ENCODE measurements at regions not wholly inside any gene's neighbourhood (a gene's known extent, or its start where the extent isn't known, plus 50 kb on each side); places are given as distances from the start of the nearest gene placed in this dataset.

- TF ChIP-seq, protein P1, sequence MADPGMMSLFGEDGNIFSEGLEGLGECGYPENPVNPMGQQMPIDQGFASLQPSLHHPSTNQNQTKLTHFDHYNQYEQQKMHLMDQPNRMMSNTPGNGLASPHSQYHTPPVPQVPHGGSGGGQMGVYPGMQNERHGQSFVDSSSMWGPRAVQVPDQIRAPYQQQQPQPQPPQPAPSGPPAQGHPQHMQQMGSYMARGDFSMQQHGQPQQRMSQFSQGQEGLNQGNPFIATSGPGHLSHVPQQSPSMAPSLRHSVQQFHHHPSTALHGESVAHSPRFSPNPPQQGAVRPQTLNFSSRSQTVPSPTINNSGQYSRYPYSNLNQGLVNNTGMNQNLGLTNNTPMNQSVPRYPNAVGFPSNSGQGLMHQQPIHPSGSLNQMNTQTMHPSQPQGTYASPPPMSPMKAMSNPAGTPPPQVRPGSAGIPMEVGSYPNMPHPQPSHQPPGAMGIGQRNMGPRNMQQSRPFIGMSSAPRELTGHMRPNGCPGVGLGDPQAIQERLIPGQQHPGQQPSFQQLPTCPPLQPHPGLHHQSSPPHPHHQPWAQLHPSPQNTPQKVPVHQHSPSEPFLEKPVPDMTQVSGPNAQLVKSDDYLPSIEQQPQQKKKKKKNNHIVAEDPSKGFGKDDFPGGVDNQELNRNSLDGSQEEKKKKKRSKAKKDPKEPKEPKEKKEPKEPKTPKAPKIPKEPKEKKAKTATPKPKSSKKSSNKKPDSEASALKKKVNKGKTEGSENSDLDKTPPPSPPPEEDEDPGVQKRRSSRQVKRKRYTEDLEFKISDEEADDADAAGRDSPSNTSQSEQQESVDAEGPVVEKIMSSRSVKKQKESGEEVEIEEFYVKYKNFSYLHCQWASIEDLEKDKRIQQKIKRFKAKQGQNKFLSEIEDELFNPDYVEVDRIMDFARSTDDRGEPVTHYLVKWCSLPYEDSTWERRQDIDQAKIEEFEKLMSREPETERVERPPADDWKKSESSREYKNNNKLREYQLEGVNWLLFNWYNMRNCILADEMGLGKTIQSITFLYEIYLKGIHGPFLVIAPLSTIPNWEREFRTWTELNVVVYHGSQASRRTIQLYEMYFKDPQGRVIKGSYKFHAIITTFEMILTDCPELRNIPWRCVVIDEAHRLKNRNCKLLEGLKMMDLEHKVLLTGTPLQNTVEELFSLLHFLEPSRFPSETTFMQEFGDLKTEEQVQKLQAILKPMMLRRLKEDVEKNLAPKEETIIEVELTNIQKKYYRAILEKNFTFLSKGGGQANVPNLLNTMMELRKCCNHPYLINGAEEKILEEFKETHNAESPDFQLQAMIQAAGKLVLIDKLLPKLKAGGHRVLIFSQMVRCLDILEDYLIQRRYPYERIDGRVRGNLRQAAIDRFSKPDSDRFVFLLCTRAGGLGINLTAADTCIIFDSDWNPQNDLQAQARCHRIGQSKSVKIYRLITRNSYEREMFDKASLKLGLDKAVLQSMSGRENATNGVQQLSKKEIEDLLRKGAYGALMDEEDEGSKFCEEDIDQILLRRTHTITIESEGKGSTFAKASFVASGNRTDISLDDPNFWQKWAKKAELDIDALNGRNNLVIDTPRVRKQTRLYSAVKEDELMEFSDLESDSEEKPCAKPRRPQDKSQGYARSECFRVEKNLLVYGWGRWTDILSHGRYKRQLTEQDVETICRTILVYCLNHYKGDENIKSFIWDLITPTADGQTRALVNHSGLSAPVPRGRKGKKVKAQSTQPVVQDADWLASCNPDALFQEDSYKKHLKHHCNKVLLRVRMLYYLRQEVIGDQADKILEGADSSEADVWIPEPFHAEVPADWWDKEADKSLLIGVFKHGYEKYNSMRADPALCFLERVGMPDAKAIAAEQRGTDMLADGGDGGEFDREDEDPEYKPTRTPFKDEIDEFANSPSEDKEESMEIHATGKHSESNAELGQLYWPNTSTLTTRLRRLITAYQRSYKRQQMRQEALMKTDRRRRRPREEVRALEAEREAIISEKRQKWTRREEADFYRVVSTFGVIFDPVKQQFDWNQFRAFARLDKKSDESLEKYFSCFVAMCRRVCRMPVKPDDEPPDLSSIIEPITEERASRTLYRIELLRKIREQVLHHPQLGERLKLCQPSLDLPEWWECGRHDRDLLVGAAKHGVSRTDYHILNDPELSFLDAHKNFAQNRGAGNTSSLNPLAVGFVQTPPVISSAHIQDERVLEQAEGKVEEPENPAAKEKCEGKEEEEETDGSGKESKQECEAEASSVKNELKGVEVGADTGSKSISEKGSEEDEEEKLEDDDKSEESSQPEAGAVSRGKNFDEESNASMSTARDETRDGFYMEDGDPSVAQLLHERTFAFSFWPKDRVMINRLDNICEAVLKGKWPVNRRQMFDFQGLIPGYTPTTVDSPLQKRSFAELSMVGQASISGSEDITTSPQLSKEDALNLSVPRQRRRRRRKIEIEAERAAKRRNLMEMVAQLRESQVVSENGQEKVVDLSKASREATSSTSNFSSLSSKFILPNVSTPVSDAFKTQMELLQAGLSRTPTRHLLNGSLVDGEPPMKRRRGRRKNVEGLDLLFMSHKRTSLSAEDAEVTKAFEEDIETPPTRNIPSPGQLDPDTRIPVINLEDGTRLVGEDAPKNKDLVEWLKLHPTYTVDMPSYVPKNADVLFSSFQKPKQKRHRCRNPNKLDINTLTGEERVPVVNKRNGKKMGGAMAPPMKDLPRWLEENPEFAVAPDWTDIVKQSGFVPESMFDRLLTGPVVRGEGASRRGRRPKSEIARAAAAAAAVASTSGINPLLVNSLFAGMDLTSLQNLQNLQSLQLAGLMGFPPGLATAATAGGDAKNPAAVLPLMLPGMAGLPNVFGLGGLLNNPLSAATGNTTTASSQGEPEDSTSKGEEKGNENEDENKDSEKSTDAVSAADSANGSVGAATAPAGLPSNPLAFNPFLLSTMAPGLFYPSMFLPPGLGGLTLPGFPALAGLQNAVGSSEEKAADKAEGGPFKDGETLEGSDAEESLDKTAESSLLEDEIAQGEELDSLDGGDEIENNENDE (IDR thresholded peaks at IDR 0.05; ENCODE audit: insufficient replicate concordance, low read length): no peak
- no peak for TF ChIP-seq RFX5 (IDR thresholded peaks at IDR 0.05; ENCODE audit: borderline replicate concordance, low read depth, low read length)
- TF ChIP-seq CHD1 (IDR thresholded peaks at IDR 0.05; ENCODE audit: low read depth, low read length): no peak
- TF ChIP-seq EGR1 (IDR thresholded peaks at IDR 0.05; ENCODE audit: borderline replicate concordance, low read depth, low read length): no peak
- TF ChIP-seq BRCA1 (IDR thresholded peaks at IDR 0.05; ENCODE audit: low read depth, low read length): no peak
- TF ChIP-seq ATF3 (IDR thresholded peaks at IDR 0.05; ENCODE audit: insufficient read depth, low read depth, low read length): no peak
- no peak for TF ChIP-seq TEAD4 (IDR thresholded peaks at IDR 0.05; ENCODE audit: low read depth, low read length)
Observed at GRCh38 chr17:31594416-31594815, 202.9 kb downstream of the RAB11FIP4 start (continued).

Measured in H1 (cell line).